HUES48 (cell line): ENCODE measurements at regions not wholly inside any gene's neighbourhood (a gene's known extent, or its start where the extent isn't known, plus 50 kb on each side); places are given as distances from the start of the nearest gene placed in this dataset.
"Not testable (repeated sequence)": the region's sequence is repeated elsewhere in the genome, so short reads cannot be mapped to it uniquely, and the experiment has no call there.

ENCODE experiments used
- H3K27ac ChIP-seq: one replicate; pipeline ENCODE4 v1.7.0; 2013; ENCODE audit warnings: low read depth, low read length, inconsistent platforms
- H3K27me3 ChIP-seq: 2 replicates; pipeline ENCODE4 v1.6.1; 2013; ENCODE audit warnings: mild to moderate bottlenecking, low read length; ENCODE audit not compliant: control insufficient read depth, insufficient read depth
- H3K36me3 ChIP-seq: 2 replicates; pipeline ENCODE4 v1.6.1; 2013; ENCODE audit warnings: low read length; ENCODE audit not compliant: control insufficient read depth, insufficient read depth
- H3K4me1 ChIP-seq: 2 replicates; pipeline ENCODE4 v1.6.1; 2013; ENCODE audit warnings: mild to moderate bottlenecking, low read length; ENCODE audit not compliant: control insufficient read depth, insufficient read depth
- H3K4me3 ChIP-seq: 2 replicates; pipeline ENCODE4 v1.5.1; 2013; ENCODE audit warnings: mild to moderate bottlenecking, low read depth, low read length
- H3K9ac ChIP-seq: 2 replicates; pipeline ENCODE4 v1.6.1; 2013; ENCODE audit warnings: mild to moderate bottlenecking, low read depth, low read length, moderate library complexity
- H3K9me3 ChIP-seq: 2 replicates; pipeline ENCODE4 v1.6.1; 2013; ENCODE audit warnings: low read length; ENCODE audit not compliant: control insufficient read depth, insufficient read depth

- H3K4me1 ChIP-seq: no peaks in the 10 kb centered on the region
- no peaks in the 10 kb centered on the region for H3K9me3 ChIP-seq
- no peaks in the 10 kb centered on the region for H3K36me3 ChIP-seq
- no peak overlapping the region for H3K4me3 ChIP-seq
- H3K27ac ChIP-seq: no peak overlapping the region
- no peak overlapping the region for H3K9ac ChIP-seq
- no peaks in the 10 kb centered on the region for H3K27me3 ChIP-seq
Measured at GRCh38 chr1:220962031-220962751, 82.9 kb downstream of the HLX start.

GRCh38 chr1:220966041-220966440 lies 86.8 kb downstream of the HLX start:
- H3K9me3 ChIP-seq: no peaks in the 10 kb centered on the region
- no peak overlapping the region for H3K27ac ChIP-seq
- no peak overlapping the region for H3K4me3 ChIP-seq
- H3K9ac ChIP-seq: no peak overlapping the region
- no peaks in the 10 kb centered on the region for H3K36me3 ChIP-seq
- no peaks in the 10 kb centered on the region for H3K27me3 ChIP-seq
- H3K4me1 ChIP-seq: no peaks in the 10 kb centered on the region

GRCh38 chr1:220966473-220966872 lies 87.2 kb downstream of the HLX start:
- Histone ChIP-seq H3K9ac (no peak overlapping the region), H3K27ac (no peak overlapping the region), H3K4me1 (no peaks in the 10 kb centered on the region)

DNA sequence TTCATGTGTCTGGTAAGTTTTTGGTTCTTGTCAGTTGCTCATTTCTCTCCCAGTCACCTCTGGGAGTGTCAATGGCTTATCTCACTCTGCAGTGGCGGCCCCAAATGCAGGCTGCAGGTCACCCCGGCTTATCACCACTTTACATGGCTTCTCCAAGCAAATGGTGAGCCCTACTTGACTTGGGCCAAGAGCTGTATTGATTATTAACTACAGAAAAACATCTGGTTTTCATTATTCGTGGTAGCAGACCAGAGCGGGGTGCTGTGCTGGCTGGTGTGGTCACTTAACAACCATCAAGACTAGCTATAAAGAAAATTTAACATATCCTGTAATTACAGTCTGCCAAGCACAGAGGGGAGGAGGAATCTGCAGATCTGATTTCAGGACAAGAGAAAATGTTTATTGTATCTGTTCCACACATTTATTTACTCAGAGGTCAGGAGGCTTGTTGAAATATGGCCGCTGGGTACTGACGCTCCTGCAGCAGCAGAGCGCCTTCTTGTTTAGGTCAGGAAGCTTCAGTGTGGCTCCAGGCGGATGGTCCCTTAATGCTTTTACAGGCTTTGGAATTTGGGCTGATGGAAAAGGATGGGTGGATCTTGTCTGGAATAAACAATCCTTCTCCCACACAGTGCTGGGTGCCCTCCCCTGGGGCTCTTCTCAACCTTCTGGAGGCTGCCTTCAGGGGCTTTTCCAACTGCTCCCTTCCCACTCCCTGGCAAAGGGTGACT lies 87.8 kb downstream of the HLX start:
- H3K9ac ChIP-seq: no peak overlapping the region
- no peaks in the 10 kb centered on the region for H3K27me3 ChIP-seq
- H3K4me3 ChIP-seq: no peak overlapping the region
- H3K27ac ChIP-seq: no peak overlapping the region
- no peaks in the 10 kb centered on the region for H3K4me1 ChIP-seq
- no peaks in the 10 kb centered on the region for H3K9me3 ChIP-seq
- no peaks in the 10 kb centered on the region for H3K36me3 ChIP-seq

More at GRCh38 chr1:220966473-220966872, 87.2 kb downstream of the HLX start:
- H3K36me3 ChIP-seq: no peaks in the 10 kb centered on the region
- H3K9me3 ChIP-seq: no peaks in the 10 kb centered on the region
- H3K27me3 ChIP-seq: no peaks in the 10 kb centered on the region
- H3K4me3 ChIP-seq: no peak overlapping the region

- Histone ChIP-seq H3K4me3 (no peak overlapping the region), H3K4me1 (no peaks in the 10 kb centered on the region), H3K9ac (no peak overlapping the region), H3K27me3 (no peaks in the 10 kb centered on the region), H3K36me3 (no peaks in the 10 kb centered on the region), H3K9me3 (no peaks in the 10 kb centered on the region), H3K27ac (no peak overlapping the region)
Measured at GRCh38 chr1:220967911-220968310, 88.7 kb downstream of the HLX start.

GRCh38 chr1:220969281-220969680 lies 90.0 kb downstream of the HLX start:
- not testable (repeated sequence) for H3K4me3 ChIP-seq, H3K9ac ChIP-seq, H3K27me3 ChIP-seq, H3K27ac ChIP-seq, H3K4me1 ChIP-seq, H3K9me3 ChIP-seq, H3K36me3 ChIP-seq

DNA sequence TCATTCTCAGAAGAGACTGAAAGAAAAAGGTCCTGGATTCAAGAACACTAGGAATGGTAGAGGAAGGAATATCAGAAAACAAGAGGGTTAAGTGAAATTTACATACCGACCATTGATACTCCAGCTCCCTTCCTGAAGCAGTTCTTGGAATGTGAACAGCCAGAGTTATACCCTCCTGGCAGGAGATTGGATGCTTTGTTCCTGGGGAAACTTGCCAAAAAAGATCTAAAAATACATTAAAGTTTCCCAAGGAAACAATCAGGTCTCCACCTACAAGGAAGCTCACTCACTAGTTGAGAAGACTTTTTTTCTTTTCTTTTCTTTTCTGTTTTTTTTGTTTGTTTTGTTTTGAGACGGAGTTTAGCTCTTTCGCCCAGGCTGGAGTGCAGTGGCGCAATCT lies 91.1 kb downstream of the HLX start:
- no peak overlapping the region for H3K9ac ChIP-seq
- H3K36me3 ChIP-seq: no peaks in the 10 kb centered on the region
- no peak overlapping the region for H3K4me3 ChIP-seq
- H3K27ac ChIP-seq: no peak overlapping the region
- no peaks in the 10 kb centered on the region for H3K27me3 ChIP-seq
- H3K4me1 ChIP-seq: no peaks in the 10 kb centered on the region
- H3K9me3 ChIP-seq: no peaks in the 10 kb centered on the region

GRCh38 chr1:220971221-220971620 lies 92.0 kb downstream of the HLX start:
- H3K4me1 ChIP-seq: no peaks in the 10 kb centered on the region
- H3K9ac ChIP-seq: no peak overlapping the region
- no peaks in the 10 kb centered on the region for H3K27me3 ChIP-seq
- H3K4me3 ChIP-seq: no peak overlapping the region
- H3K9me3 ChIP-seq: no peaks in the 10 kb centered on the region
- H3K36me3 ChIP-seq: no peaks in the 10 kb centered on the region
- H3K27ac ChIP-seq: no peak overlapping the region

- H3K4me3 ChIP-seq: no peak overlapping the region
- H3K9me3 ChIP-seq: no peaks in the 10 kb centered on the region
- H3K36me3 ChIP-seq: no peaks in the 10 kb centered on the region
- no peak overlapping the region for H3K9ac ChIP-seq
- no peaks in the 10 kb centered on the region for H3K4me1 ChIP-seq
- no peak overlapping the region for H3K27ac ChIP-seq
- H3K27me3 ChIP-seq: no peaks in the 10 kb centered on the region
Measured at GRCh38 chr1:220974431-220974830, 95.2 kb downstream of the HLX start.

DNA sequence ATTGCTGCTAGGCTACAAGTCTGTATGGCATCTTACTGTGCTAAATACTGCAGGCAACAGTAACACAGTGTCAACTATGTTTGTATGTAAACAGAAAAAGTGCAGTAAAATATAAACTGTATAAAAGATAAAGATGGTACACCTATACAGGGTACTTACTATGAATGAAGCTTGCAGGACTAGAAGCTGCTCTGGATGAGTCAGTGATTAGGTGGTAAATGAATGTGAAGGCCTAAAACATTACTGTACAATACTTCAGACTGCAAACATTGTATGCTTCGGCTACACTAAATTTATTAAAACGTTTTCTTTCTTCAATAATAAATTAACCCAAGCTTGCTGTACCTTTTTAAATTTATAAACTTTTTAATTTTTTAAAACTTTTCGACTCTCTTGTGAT lies 97.1 kb downstream of the HLX start:
- Histone ChIP-seq H3K4me1 (no peaks in the 10 kb centered on the region), H3K9me3 (no peaks in the 10 kb centered on the region), H3K27me3 (no peaks in the 10 kb centered on the region), H3K36me3 (no peaks in the 10 kb centered on the region), H3K9ac (no peak overlapping the region), H3K27ac (no peak overlapping the region), H3K4me3 (no peak overlapping the region)

DNA sequence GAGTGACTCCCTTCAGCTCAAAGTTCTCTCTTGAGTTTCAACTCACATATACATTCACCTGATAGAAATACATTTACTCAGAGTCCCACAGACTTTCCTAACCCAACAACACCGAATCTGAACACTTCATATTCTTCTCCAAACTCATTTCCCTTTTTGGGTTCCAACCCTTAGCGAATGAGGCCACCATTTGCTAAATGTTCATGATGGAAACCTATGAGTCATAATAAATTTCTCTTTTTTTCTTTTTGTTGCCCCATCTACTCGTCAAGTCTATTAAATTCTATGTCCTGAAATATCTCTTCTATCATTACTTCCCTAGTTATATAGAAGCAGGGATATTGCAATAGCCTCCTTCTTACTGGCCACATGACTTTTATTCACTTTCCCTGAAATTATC lies 100.1 kb downstream of the HLX start:
- Histone ChIP-seq H3K4me1 (no peaks in the 10 kb centered on the region), H3K9ac (no peak overlapping the region), H3K36me3 (no peaks in the 10 kb centered on the region), H3K27ac (no peak overlapping the region), H3K27me3 (no peaks in the 10 kb centered on the region), H3K9me3 (no peaks in the 10 kb centered on the region), H3K4me3 (no peak overlapping the region)
